ENCODE measurements at regions not wholly inside any gene's neighbourhood (a gene's known extent, or its start where the extent isn't known, plus 50 kb on each side); places are given as distances from the start of the nearest gene placed in this dataset.

DNA sequence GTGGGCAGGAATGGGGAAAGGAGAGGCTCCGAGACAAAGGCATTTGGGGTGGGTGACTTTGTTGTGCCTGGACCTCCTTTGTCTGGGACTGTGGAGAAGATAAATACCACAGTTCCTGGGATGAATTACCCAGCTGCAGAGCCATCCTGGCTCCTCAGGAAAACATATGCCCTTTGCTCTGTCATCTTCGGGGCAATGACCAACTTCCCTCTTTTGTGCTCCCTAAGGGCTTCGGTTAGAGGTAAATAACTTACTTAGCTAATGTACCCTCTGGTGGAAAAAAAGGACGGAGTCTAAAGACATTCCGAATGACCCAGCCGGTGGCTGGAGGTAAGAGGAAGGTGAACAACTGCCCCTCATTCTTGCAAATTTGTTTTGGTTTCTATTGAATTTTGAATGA lies 345.7 kb downstream of the GATA3 start:
- TF ChIP-seq, protein P1, sequence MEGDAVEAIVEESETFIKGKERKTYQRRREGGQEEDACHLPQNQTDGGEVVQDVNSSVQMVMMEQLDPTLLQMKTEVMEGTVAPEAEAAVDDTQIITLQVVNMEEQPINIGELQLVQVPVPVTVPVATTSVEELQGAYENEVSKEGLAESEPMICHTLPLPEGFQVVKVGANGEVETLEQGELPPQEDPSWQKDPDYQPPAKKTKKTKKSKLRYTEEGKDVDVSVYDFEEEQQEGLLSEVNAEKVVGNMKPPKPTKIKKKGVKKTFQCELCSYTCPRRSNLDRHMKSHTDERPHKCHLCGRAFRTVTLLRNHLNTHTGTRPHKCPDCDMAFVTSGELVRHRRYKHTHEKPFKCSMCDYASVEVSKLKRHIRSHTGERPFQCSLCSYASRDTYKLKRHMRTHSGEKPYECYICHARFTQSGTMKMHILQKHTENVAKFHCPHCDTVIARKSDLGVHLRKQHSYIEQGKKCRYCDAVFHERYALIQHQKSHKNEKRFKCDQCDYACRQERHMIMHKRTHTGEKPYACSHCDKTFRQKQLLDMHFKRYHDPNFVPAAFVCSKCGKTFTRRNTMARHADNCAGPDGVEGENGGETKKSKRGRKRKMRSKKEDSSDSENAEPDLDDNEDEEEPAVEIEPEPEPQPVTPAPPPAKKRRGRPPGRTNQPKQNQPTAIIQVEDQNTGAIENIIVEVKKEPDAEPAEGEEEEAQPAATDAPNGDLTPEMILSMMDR (IDR thresholded peaks at IDR 0.05; ENCODE audit: low read depth, low read length, missing input control), result no peak
- TF ChIP-seq FOXA1 (IDR thresholded peaks at IDR 0.05) (no peak), YY1 (IDR thresholded peaks at IDR 0.05) (no peak), TAF1 (conservative IDR thresholded peaks at IDR 0.05) (no peak)
- TF ChIP-seq, protein P2, sequence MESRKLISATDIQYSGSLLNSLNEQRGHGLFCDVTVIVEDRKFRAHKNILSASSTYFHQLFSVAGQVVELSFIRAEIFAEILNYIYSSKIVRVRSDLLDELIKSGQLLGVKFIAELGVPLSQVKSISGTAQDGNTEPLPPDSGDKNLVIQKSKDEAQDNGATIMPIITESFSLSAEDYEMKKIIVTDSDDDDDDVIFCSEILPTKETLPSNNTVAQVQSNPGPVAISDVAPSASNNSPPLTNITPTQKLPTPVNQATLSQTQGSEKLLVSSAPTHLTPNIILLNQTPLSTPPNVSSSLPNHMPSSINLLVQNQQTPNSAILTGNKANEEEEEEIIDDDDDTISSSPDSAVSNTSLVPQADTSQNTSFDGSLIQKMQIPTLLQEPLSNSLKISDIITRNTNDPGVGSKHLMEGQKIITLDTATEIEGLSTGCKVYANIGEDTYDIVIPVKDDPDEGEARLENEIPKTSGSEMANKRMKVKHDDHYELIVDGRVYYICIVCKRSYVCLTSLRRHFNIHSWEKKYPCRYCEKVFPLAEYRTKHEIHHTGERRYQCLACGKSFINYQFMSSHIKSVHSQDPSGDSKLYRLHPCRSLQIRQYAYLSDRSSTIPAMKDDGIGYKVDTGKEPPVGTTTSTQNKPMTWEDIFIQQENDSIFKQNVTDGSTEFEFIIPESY (IDR thresholded peaks at IDR 0.05), result no peak
- TF ChIP-seq, protein P3, sequence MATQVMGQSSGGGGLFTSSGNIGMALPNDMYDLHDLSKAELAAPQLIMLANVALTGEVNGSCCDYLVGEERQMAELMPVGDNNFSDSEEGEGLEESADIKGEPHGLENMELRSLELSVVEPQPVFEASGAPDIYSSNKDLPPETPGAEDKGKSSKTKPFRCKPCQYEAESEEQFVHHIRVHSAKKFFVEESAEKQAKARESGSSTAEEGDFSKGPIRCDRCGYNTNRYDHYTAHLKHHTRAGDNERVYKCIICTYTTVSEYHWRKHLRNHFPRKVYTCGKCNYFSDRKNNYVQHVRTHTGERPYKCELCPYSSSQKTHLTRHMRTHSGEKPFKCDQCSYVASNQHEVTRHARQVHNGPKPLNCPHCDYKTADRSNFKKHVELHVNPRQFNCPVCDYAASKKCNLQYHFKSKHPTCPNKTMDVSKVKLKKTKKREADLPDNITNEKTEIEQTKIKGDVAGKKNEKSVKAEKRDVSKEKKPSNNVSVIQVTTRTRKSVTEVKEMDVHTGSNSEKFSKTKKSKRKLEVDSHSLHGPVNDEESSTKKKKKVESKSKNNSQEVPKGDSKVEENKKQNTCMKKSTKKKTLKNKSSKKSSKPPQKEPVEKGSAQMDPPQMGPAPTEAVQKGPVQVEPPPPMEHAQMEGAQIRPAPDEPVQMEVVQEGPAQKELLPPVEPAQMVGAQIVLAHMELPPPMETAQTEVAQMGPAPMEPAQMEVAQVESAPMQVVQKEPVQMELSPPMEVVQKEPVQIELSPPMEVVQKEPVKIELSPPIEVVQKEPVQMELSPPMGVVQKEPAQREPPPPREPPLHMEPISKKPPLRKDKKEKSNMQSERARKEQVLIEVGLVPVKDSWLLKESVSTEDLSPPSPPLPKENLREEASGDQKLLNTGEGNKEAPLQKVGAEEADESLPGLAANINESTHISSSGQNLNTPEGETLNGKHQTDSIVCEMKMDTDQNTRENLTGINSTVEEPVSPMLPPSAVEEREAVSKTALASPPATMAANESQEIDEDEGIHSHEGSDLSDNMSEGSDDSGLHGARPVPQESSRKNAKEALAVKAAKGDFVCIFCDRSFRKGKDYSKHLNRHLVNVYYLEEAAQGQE (IDR thresholded peaks at IDR 0.05), result no peak
